ENCODE measurements at regions not wholly inside any gene's neighbourhood (a gene's known extent, or its start where the extent isn't known, plus 50 kb on each side); places are given as distances from the start of the nearest gene placed in this dataset.

DNA sequence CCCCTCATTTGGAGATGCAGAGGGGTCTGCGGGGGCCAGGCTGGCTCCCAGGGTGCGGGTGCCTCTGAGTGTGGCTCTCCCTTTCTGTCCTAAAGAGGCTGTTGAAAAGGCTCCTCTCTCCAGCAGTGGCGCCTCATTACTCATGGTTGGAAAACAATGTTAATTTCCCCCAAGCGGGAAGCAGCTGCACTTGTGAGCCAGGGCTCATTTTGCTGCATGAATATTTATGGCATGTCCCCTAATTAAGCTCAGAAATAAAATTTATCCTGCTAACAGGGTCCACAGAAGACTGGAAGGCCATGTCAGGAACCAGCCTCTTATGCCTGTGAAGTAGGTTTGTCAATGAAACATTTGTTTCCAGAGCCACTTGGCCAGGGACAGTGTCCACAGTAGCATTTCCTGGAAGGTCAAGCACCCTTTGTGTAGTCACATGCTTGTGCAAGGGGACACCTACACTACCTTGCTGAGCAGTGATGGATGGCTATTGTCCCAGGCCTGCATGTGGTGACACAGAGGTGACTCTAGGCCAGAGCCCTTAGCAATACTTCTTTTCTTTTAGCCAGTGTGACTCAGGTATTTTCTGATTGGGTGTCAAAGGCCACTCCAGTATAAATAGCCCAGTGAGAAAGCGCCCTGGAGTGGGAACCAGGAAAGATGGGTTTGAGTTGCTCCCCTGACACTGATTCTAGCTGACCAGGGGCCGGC, 259.0 kb downstream of the FOXD2 start:
- Histone ChIP-seq H3K27me3 (ENCODE audit: control insufficient read depth, insufficient read depth, low read length) (no peaks in the 10 kb centered on the region), H3K9me3 (ENCODE audit: control insufficient read depth, insufficient read depth, low read length) (no peaks in the 10 kb centered on the region), H3K4me1 (ENCODE audit: control insufficient read depth, insufficient read depth, low read length) (no peaks in the 10 kb centered on the region), H3K4me3 (ENCODE audit: low read length) (no peak overlapping the region), H3K27ac (ENCODE audit: low read length) (no peak overlapping the region), H3K36me3 (ENCODE audit: control insufficient read depth, insufficient read depth, low read length) (no peaks in the 10 kb centered on the region)
- ATAC-seq (no peak), DNase-seq (no peak)
- Mint-ChIP-seq H3K4me1 (no peaks in the 10 kb centered on the region), H3K27ac (no peak overlapping the region), H3K9me3 (no peaks in the 10 kb centered on the region), H3K27me3 (ENCODE audit: low read depth in 2 of 2) (peaks cover 0 to 5% of the 10 kb centered on the region in 2 donors), H3K36me3 (no peaks in the 10 kb centered on the region), H3K4me3 (no peak overlapping the region)
- WGBS (ENCODE audit: insufficient coverage) = 85% methylated on average over 6 of the region's 6 CpGs
- TF ChIP-seq, protein P1, sequence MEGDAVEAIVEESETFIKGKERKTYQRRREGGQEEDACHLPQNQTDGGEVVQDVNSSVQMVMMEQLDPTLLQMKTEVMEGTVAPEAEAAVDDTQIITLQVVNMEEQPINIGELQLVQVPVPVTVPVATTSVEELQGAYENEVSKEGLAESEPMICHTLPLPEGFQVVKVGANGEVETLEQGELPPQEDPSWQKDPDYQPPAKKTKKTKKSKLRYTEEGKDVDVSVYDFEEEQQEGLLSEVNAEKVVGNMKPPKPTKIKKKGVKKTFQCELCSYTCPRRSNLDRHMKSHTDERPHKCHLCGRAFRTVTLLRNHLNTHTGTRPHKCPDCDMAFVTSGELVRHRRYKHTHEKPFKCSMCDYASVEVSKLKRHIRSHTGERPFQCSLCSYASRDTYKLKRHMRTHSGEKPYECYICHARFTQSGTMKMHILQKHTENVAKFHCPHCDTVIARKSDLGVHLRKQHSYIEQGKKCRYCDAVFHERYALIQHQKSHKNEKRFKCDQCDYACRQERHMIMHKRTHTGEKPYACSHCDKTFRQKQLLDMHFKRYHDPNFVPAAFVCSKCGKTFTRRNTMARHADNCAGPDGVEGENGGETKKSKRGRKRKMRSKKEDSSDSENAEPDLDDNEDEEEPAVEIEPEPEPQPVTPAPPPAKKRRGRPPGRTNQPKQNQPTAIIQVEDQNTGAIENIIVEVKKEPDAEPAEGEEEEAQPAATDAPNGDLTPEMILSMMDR (IDR thresholded peaks at IDR 0.05) = no peak
- intact Hi-C loops (cut with micrococcal nuclease) = no loop called here

DNA sequence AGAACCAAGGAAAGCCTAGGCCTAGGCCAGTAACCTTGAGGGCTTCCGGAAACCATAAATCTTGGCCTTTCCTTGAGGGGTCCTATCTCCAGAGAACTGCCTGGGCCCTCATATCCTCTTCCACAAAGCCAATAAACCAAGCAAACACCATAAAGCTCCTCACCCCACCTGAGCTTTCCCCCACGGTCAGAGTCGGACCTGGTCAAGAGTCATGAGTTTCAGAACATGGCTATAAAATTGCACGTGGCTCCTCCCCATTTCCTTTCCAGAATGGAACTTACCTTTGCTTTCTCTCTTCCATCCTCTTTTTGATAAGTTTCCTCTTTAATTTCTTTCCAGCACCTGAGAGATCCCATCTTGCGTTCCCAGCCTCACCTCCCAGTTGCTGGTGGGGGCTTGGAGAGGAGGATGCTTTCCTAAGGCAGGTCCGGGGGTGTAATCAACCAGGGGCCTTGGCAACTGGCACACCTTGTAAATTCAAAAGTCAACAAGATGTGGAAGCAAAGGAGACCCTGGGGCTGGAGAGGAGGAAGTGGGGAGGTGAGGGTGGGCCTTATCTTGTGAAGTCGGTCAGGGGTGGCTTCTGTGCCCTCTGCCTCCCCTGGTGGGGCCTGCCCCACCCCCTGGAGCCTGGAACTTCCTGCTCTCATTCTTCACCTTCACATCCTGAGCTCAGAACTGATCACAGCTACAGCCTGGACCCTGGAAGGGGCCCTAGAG, 259.9 kb downstream of the FOXD2 start:
- no peaks in the 10 kb centered on the region for H3K9me3 ChIP-seq (ENCODE audit: control insufficient read depth, insufficient read depth, low read length)
- H3K4me3 ChIP-seq (ENCODE audit: low read length) = no peak overlapping the region
- intact Hi-C loops (cut with micrococcal nuclease) = no loop called here
- WGBS (ENCODE audit: insufficient coverage) = 89% methylated on average over 7 of the region's 7 CpGs
- no peaks in the 10 kb centered on the region for H3K36me3 ChIP-seq (ENCODE audit: control insufficient read depth, insufficient read depth, low read length)
- no peaks in the 10 kb centered on the region for H3K9me3 Mint-ChIP-seq
- H3K4me3 Mint-ChIP-seq = no peak overlapping the region
- H3K36me3 Mint-ChIP-seq = no peaks in the 10 kb centered on the region
- no peak overlapping the region for H3K27ac Mint-ChIP-seq
- H3K4me1 ChIP-seq (ENCODE audit: control insufficient read depth, insufficient read depth, low read length) = no peaks in the 10 kb centered on the region
- H3K27ac ChIP-seq (ENCODE audit: low read length) = no peak overlapping the region
- ATAC-seq (no peak), DNase-seq (no peak)
- no peaks in the 10 kb centered on the region for H3K27me3 ChIP-seq (ENCODE audit: control insufficient read depth, insufficient read depth, low read length)
- TF ChIP-seq, protein P1 (IDR thresholded peaks at IDR 0.05) = no peak
- no peaks in the 10 kb centered on the region for H3K4me1 Mint-ChIP-seq
- H3K27me3 Mint-ChIP-seq (ENCODE audit: low read depth in 2 of 2) = peaks cover 0 to 6% of the 10 kb centered on the region in 2 donors

DNA sequence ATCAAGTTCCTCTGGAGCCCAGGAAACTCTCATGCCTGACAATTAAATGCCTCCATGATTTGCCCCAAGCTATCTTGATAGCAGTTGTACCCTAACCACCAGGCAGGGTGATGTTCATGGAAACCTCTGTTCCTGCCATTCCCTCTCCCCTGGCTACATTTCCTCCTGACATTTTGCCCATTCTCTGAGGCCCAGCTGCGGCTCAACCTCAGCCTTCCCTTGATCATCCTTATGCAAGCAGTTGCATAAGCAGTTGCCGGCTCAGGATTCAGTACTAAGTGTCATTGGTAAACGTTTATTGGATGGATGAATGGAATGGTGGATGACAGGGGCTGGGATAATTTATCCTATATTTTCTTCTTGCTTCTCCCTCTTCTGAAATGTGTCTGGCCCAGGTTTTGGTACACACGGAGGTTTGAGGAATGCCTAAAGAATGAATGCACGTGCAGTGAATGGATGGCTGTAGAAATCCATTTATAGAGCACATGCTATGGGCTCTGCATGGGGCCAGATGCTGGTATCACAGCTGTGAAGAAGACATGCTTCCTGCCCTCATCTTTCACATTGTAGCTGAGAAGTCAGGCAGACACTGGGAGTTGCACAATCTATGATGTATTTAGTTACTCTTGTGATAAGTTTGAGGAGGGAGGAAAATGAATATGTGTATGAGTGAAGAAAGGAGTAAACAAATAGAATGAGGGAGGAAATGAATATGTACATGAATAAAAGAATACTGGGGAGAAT, 261.8 kb downstream of the FOXD2 start:
- H3K27me3 ChIP-seq (ENCODE audit: control insufficient read depth, insufficient read depth, low read length) = no peaks in the 10 kb centered on the region
- no peaks in the 10 kb centered on the region for H3K4me1 Mint-ChIP-seq
- no peaks in the 10 kb centered on the region for H3K9me3 ChIP-seq (ENCODE audit: control insufficient read depth, insufficient read depth, low read length)
- H3K9me3 Mint-ChIP-seq = no peaks in the 10 kb centered on the region
- ATAC-seq = no peak
- H3K4me3 ChIP-seq (ENCODE audit: low read length) = no peak overlapping the region
- H3K36me3 ChIP-seq (ENCODE audit: control insufficient read depth, insufficient read depth, low read length) = no peaks in the 10 kb centered on the region
- intact Hi-C loops (cut with micrococcal nuclease) = no loop called here
- H3K36me3 Mint-ChIP-seq = no peaks in the 10 kb centered on the region
- H3K27me3 Mint-ChIP-seq (ENCODE audit: low read depth in 2 of 2) = peaks cover 0 to 6% of the 10 kb centered on the region in 2 donors
- no peak overlapping the region for H3K27ac Mint-ChIP-seq
- DNase-seq = no peak
- TF ChIP-seq, protein P1 (IDR thresholded peaks at IDR 0.05) = no peak
- 88% methylated on average over 5 of the region's 5 CpGs for WGBS (ENCODE audit: insufficient coverage)
- no peak overlapping the region for H3K4me3 Mint-ChIP-seq
- no peak overlapping the region for H3K27ac ChIP-seq (ENCODE audit: low read length)
- no peaks in the 10 kb centered on the region for H3K4me1 ChIP-seq (ENCODE audit: control insufficient read depth, insufficient read depth, low read length)
